DND-41 (cell line): ENCODE measurements at regions not wholly inside any gene's neighbourhood (a gene's known extent, or its start where the extent isn't known, plus 50 kb on each side); places are given as distances from the start of the nearest gene placed in this dataset.

Experiments used
- EZH2 ChIP-seq: IDR thresholded peaks from 3 replicates; pipeline ENCODE4 v1.6.1; 2012; ENCODE audit warnings: borderline replicate concordance, low read depth, mild to moderate bottlenecking, moderate library complexity, low read length, inconsistent platforms; ENCODE audit not compliant: severe bottlenecking
- TF ChIP-seq, protein P1 (sequence below): IDR thresholded peaks from 2 replicates; pipeline ENCODE4 v1.5.1; 2012; ENCODE audit warnings: borderline replicate concordance, low read length, moderate library complexity, mild to moderate bottlenecking; ENCODE audit not compliant: poor library complexity, severe bottlenecking; ENCODE audit errors: extremely low read depth

DNA sequence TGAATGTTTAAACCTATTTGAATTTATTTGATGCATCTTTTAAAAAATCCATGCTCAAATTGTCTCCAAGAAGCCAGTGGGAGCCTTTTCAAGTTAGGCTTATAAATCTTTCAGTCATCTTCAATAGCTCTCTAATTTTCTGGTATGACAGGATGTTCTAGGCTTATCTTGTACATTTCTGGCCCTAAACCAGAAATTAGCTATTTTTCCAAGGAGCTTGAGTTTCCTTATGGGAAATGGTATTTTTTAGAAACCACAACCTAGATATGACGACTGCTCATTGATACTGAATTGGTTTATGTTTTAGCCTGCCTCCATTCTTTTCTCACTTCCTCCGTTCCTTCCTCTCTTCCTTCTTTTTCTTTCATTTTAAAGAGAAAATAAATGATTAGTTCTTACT lies 172.3 kb downstream of the SPRY1 start:
- TF ChIP-seq, protein P1, sequence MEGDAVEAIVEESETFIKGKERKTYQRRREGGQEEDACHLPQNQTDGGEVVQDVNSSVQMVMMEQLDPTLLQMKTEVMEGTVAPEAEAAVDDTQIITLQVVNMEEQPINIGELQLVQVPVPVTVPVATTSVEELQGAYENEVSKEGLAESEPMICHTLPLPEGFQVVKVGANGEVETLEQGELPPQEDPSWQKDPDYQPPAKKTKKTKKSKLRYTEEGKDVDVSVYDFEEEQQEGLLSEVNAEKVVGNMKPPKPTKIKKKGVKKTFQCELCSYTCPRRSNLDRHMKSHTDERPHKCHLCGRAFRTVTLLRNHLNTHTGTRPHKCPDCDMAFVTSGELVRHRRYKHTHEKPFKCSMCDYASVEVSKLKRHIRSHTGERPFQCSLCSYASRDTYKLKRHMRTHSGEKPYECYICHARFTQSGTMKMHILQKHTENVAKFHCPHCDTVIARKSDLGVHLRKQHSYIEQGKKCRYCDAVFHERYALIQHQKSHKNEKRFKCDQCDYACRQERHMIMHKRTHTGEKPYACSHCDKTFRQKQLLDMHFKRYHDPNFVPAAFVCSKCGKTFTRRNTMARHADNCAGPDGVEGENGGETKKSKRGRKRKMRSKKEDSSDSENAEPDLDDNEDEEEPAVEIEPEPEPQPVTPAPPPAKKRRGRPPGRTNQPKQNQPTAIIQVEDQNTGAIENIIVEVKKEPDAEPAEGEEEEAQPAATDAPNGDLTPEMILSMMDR, result no peak
- no peak for TF ChIP-seq EZH2
